ENCODE measurements at regions not wholly inside any gene's neighbourhood (a gene's known extent, or its start where the extent isn't known, plus 50 kb on each side); places are given as distances from the start of the nearest gene placed in this dataset.

DNA sequence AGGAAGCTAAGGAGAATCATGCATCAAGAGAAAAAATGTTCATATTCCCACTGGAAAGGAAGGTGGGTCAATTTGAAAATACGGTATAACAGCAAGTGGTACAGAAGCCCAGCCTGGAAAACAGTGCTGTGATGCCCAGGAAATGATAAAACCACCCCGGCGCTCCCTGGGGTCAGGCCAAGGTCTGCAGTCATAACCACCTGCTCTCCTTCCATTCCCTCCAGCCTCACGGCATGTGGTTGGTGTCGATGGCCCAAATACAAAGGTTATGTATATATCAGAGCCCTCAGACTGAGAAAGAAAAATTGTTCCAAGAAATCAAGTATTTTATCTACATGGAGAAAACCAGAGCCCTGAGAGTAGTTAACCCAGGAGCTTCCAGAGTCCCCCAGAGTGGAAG is 208.1 kb upstream of the CDYL start:
- no peaks in the 10 kb centered on the region for H3K36me3 ChIP-seq (ENCODE audit: control insufficient read depth, insufficient read depth, low read length)

DNA sequence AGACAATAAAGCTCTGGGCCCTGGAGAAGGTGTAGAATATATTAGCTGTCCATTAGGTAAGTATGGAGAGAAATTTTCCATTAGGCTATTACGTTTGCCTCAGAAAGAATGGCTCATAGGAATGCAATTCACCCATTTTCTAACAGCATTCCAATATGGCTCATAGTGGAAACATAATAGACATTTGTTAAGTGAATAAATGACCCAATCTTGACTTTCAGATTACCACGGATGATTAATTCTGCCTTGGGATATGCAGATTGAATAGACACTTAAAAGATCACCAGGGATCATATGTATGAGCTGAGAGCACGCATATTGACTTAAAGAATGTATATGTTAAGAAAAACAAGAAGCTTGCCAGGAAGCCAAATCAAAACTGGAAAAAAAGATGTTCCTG is 209.1 kb upstream of the CDYL start:
- TF ChIP-seq, protein P1, sequence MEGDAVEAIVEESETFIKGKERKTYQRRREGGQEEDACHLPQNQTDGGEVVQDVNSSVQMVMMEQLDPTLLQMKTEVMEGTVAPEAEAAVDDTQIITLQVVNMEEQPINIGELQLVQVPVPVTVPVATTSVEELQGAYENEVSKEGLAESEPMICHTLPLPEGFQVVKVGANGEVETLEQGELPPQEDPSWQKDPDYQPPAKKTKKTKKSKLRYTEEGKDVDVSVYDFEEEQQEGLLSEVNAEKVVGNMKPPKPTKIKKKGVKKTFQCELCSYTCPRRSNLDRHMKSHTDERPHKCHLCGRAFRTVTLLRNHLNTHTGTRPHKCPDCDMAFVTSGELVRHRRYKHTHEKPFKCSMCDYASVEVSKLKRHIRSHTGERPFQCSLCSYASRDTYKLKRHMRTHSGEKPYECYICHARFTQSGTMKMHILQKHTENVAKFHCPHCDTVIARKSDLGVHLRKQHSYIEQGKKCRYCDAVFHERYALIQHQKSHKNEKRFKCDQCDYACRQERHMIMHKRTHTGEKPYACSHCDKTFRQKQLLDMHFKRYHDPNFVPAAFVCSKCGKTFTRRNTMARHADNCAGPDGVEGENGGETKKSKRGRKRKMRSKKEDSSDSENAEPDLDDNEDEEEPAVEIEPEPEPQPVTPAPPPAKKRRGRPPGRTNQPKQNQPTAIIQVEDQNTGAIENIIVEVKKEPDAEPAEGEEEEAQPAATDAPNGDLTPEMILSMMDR (IDR thresholded peaks at IDR 0.05; ENCODE audit: insufficient read depth, low read depth, low read length), result no peak
- POLR2A ChIA-PET, result no interaction called here
- Histone ChIP-seq H3K36me3 (ENCODE audit: control insufficient read depth, insufficient read depth, low read length) (no peaks in the 10 kb centered on the region), H3K27me3 (ENCODE audit: control insufficient read depth, insufficient read depth, low read length) (no peaks in the 10 kb centered on the region), H3K4me3 (ENCODE audit: low read depth, low read length) (no peak overlapping the region)
- CTCF ChIA-PET, result interaction anchor here (1.4 kb wide), 1 partner anchor 12 kb away, joined by 5 read pairs; no protein-coding TSS in a partner anchor
- DNase-seq (ENCODE audit: low read depth), result peak; percentile 21

More for the DNA sequence above, 208.1 kb upstream of the CDYL start:
- TF ChIP-seq, protein P1 (IDR thresholded peaks at IDR 0.05; ENCODE audit: insufficient read depth, low read depth, low read length), result no peak
- H3K27me3 ChIP-seq (ENCODE audit: control insufficient read depth, insufficient read depth, low read length), result no peaks in the 10 kb centered on the region
- no peak overlapping the region for H3K4me3 ChIP-seq (ENCODE audit: low read depth, low read length)
- POLR2A ChIA-PET, result no interaction called here
- CTCF ChIA-PET, result no interaction called here
- no peak for DNase-seq (ENCODE audit: low read depth)

DNA sequence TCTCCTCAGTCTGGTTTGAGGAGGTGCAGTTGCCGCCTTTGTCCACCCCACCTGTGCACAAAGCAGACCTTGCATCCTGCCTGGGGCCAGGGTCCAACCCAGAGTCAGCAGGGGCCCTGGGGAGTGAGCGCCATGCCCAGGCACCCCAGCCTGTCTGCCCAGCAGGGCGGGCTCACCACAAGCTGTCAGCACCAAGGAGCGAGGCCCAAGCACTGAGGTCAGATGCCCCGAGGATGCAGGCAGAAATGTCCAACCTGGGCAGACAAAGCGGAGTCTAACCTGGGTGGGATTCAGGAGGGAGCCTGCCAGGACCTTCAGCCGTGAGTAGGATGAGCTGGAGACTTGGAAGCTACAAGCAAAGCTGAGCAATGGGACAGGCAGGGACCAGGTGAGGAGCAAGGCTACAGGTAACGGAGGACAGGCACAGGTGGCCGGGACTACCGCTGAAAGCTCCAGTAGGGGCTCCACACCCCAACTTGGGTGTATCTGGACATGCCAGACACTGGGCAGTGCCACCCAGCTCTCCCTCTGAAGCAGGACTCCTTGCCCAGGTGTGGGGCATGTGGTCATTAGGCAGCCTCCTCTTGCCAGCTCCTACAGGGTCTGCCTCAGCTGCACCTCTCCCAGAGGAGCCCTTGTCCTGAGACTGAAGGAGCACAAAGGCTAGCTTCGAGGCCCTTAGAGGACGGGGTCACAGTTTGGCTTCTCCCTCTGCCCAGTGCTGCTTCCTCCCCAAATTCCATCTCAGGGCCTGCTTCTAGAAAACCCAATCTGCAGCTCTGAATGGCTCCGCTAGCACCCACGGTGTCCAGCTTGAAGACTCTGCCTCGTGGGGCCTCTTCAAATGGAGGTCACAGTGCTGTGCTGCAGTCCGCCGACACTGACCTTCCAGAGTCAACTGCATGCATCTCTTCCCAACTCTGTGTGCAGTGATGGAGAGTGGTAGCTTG is 210.6 kb upstream of the CDYL start:
- DNase-seq (ENCODE audit: low read depth), result no peak
- TF ChIP-seq, protein P1 (IDR thresholded peaks at IDR 0.05; ENCODE audit: insufficient read depth, low read depth, low read length), result no peak
- CTCF ChIA-PET, result interaction anchor here (0.6 kb wide), 1 partner anchor 30 kb away, joined by 3 read pairs; no protein-coding TSS in a partner anchor
- H3K36me3 ChIP-seq (ENCODE audit: control insufficient read depth, insufficient read depth, low read length), result no peaks in the 10 kb centered on the region
- POLR2A ChIA-PET, result no interaction called here
- no peaks in the 10 kb centered on the region for H3K27me3 ChIP-seq (ENCODE audit: control insufficient read depth, insufficient read depth, low read length)
- no peak overlapping the region for H3K4me3 ChIP-seq (ENCODE audit: low read depth, low read length)

DNA sequence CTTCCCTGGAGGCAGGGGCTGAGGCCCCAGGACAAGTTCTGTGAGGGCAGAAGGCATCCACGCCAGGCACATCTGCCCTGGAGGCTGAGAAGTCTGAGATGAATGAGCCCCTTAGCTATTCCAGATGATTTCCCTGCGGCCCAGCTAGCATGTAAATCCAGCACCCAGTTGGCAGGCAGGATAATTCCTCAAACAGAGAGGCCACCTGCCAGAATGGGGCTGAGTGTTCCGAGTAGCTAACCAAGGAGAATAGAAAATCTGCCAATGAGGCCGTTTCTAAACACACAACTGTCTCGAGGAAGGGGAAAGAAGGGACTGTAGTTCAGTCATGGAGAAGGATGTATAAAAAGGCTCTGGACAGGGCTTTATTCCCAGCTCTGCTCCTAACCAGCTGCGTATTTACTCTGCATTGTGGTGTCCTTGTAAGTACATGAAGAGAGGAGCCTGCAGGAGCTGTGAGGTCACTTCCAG is 211.4 kb upstream of the CDYL start:
- Histone ChIP-seq H3K4me3 (ENCODE audit: low read depth, low read length) (no peak overlapping the region), H3K27me3 (ENCODE audit: control insufficient read depth, insufficient read depth, low read length) (no peaks in the 10 kb centered on the region), H3K36me3 (ENCODE audit: control insufficient read depth, insufficient read depth, low read length) (no peaks in the 10 kb centered on the region)
- ChIA-PET POLR2A (no interaction called here), CTCF (no interaction called here)
- DNase-seq (ENCODE audit: low read depth), result no peak
- TF ChIP-seq, protein P1 (IDR thresholded peaks at IDR 0.05; ENCODE audit: insufficient read depth, low read depth, low read length), result no peak

DNA sequence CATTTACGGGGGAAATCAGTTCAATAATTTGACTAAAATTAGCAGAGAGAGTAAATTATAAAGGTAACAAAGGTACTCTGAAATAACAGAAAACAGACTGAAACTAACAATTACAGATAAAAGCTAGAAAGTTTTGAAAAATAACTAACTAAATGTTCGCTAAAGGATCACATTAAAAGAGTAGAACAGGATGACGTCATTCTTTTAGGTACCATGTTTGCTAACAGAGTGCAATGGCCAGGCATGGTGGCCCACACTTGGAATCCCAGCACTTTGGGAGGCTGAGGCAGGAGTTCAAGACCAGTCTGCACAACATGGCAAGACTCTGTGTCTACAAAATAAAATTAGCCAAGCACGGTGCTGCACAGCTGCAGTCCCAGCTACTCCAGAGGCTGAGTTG is 212.3 kb upstream of the CDYL start:
- ChIA-PET CTCF (no interaction called here), POLR2A (no interaction called here)
- Histone ChIP-seq H3K27me3 (ENCODE audit: control insufficient read depth, insufficient read depth, low read length) (no peaks in the 10 kb centered on the region), H3K36me3 (ENCODE audit: control insufficient read depth, insufficient read depth, low read length) (no peaks in the 10 kb centered on the region), H3K4me3 (ENCODE audit: low read depth, low read length) (no peak overlapping the region)
- DNase-seq (ENCODE audit: low read depth), result no peak
- TF ChIP-seq, protein P1 (IDR thresholded peaks at IDR 0.05; ENCODE audit: insufficient read depth, low read depth, low read length), result no peak
